AG10803 (cell line): ENCODE measurements at regions not wholly inside any gene's neighbourhood (a gene's known extent, or its start where the extent isn't known, plus 50 kb on each side); places are given as distances from the start of the nearest gene placed in this dataset.

ENCODE experiments used
- DNase-seq: peaks from one replicate; pipeline ENCODE4 v3.0.0; 2010; ENCODE audit warnings: low read depth
- H3K4me3 ChIP-seq: 2 replicates; pipeline ENCODE4 v1.5.1; 2011; ENCODE audit warnings: mild to moderate bottlenecking, low read length, control low read depth
- CTCF ChIP-seq: conservative IDR thresholded peaks from 2 replicates; pipeline ENCODE4 v1.5.1; 2011; ENCODE audit warnings: mild to moderate bottlenecking, low read length, control low read depth, inconsistent platforms

- no peak for DNase-seq
These were observed 520.2 kb downstream of the BRD1 start for GRCh38 chr22:49307481-49307830.

DNA sequence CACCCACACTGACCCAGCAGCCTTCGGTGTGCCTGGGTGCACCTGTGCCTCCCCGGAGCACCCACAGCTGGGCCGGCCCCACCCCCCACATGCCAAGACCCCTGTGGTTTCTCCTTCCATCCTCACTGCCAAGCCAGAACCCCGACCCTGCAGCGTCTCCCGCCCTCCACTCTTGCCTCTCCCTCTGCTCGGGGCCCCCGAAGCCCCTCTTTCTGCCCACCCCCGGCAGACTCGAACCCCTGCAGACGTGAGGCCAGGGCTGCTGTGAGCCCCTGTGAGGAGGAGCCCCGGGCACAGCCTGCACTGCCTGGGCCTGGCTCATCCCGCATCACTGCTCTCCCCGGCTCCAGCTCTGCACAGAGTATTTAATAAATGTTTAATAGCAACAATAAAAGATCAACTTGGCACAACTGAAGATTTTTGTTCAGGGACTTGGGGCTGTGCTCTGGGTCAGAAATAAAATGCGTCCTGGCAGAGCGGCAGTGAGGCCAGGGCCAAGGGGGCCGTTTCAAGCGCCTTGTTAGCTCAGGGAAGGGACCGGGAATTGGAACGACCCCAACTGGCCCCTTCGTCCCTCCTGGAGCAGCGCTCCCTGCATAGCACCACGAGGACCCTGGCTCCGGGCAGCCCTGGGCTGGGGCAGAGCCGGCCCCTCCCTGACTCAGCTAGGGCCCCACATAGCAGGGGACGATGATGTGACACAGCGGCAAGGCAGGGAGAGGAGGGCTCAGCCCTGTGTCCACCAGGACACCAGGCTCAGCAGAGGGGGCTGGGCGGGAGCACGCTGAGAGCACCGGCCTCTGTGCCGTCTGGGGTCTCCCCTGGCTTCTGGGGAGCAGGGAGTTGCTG lies 520.8 kb downstream of the BRD1 start:
- TF ChIP-seq CTCF: no peak
- no peak for DNase-seq
- no peak overlapping the region for H3K4me3 ChIP-seq

More at GRCh38 chr22:49307481-49307830, 520.2 kb downstream of the BRD1 start:
- TF ChIP-seq CTCF: no peak
- no peak overlapping the region for H3K4me3 ChIP-seq

GRCh38 chr22:49305966-49306631 lies 521.6 kb downstream of the BRD1 start:
- no peak overlapping the region for H3K4me3 ChIP-seq
- TF ChIP-seq CTCF: no peak
- DNase-seq: no peak

DNA sequence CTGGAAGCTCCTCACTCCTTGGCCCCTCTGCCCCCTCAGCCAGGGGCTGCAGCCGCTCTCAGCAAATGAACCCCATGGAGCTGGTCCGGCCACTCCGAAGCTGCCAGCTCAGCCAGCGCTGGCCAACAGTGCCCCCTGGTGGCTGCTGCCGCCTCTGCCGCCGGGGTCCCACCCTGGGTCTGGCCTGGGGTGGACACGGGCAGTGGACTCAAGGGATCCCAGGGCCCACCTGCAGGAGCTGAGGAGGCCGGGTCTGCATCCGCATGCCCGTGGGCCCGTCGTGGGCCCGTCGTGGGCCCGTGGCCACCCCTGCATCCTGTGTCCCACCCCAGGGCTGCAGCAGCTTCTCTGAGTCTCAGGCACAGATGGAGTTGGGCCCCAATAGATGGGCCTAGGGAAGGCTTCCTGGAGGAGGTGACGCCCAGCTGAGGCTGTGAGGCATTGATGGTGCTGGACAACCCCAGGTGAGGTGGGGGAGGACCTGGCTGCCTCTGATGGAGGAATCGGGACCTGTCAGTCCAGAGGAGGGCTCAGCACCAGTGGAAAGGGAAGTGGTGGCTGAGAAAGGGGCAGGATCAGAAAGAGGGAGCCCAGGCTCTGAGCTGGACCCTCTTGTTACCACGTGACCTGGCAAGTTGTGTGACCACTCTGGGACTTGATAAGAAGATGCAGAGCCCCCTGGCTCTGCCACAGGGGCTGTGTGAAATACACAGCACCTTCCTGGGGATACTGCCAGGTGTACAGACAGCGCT lies 522.3 kb downstream of the BRD1 start:
- no peak for DNase-seq
- peak; percentile 46 for TF ChIP-seq CTCF
- H3K4me3 ChIP-seq: no peak overlapping the region

DNA sequence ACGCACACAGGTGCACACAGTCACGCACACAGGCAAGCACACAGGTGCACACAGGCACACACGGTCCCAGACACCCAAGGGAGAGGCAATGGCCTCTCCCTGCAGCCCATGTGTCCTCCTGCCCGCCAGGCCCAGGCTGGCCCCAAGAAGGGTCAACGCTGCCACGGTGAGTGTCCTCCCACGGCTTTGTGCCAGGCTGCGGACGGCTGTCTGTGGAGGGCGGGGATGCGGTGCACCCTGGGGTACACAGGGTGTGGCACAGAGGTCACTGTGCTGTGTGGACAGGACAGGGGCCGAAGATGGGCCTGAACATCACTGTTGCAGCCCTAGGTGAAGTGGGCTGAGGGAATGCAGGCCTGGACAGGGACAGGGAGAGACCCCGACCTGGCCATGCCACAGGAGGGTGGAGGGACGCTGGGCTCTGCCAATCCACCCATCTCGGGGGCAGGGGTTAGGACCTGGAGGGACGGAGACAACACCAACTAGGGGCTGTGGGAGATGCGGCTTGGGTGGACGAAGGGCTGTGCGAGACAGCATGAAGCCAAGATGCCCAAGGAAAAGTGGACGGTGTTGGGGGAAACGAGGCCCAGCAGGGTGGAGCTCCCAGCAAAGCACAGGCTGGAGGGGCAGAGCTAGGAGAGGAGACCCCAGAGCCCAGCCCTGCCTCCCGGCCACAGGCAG lies 523.8 kb downstream of the BRD1 start:
- no peak overlapping the region for H3K4me3 ChIP-seq
- DNase-seq: no peak
- no peak for TF ChIP-seq CTCF

- H3K4me3 ChIP-seq: no peak overlapping the region
- no peak for DNase-seq
- TF ChIP-seq CTCF: no peak
These were observed 524.5 kb downstream of the BRD1 start for GRCh38 chr22:49303061-49303735.
